K562 (cell line): ENCODE measurements at regions not wholly inside any gene's neighbourhood (a gene's known extent, or its start where the extent isn't known, plus 50 kb on each side); places are given as distances from the start of the nearest gene placed in this dataset.

Source experiments
- ATAC-seq: fragments of 200-7000 bp; cut with Tn5 transposase; 3 replicates; pipeline ENCODE4 v1.9.1; 2020; ENCODE audit warnings: moderate library complexity
- BruUV-seq: library from RNA; stranded (reverse); fragments of 400-500 nt; replicated peaks from 2 replicates; lab custom pipeline; 2021; lab: Mats Ljungman, UMichigan
- CTCF ChIA-PET: fragments of 300-600 bp; formaldehyde crosslinking; extraction: SDS; loops from one replicate; lab custom pipeline; 2021; ENCODE audit warnings: low intra/inter-chr PET ratio; lab: Yijun Ruan, JAX
- POLR2A ChIA-PET: fragments of 300-600, 350-650 bp; sonication (Branson Sonifier 250); formaldehyde crosslinking; extraction: SDS; loops from one replicate; lab custom pipeline; 2021; ENCODE audit warnings: antibody characterized with exemption, inconsistent platforms; lab: Yijun Ruan, JAX
- DNase-seq, 4 experiments: peaks; one replicate each; pipeline versions ENCODE4 v3.0.0 to v3.0.0-alpha.2; 2011 to 2018; ENCODE audit warnings: low spot score in 3 of 4, mixed read lengths in 3 of 4; ENCODE audit errors: extremely low read depth in 1 of 4
- FAIRE-seq: peaks from 2 replicates; lab custom pipeline; 2011; peaks lifted over from hg19 to GRCh38; lab: Jason Lieb, UNC
- H2AFZ ChIP-seq: 2 replicates; pipeline ENCODE4 v1.6.0; 2011; ENCODE audit warnings: low read depth, low read length, control low read depth, inconsistent platforms
- H3K27ac ChIP-seq: fragments of 200-600 bp; 3 replicates; pipeline ENCODE4 v1.8.0; 2011; ENCODE audit warnings: low read depth, mild to moderate bottlenecking, control low read depth, inconsistent platforms, low read length, moderate library complexity, mixed read lengths; ENCODE audit errors: extremely low read depth
- H3K27me3 ChIP-seq, 2 experiments: fragments of 300-600 bp in 1 of 2; 2 replicates in 1 of 2; 3 replicates in 1 of 2; pipeline versions ENCODE4 v1.6.0 to v1.8.0; 2011; ENCODE audit warnings: inconsistent platforms in 2 of 2, low read length in 2 of 2, mild to moderate bottlenecking in 1 of 2, mixed read lengths in 1 of 2, moderate library complexity in 1 of 2; ENCODE audit not compliant: control insufficient read depth in 2 of 2, insufficient read depth in 2 of 2
- H3K36me3 ChIP-seq: fragments of 300-600 bp; 3 replicates; pipeline ENCODE4 v1.8.0; 2011; ENCODE audit warnings: mild to moderate bottlenecking, low read length, inconsistent platforms; ENCODE audit not compliant: control insufficient read depth, insufficient read depth
- H3K4me1 ChIP-seq, 2 experiments: fragments of 200-600 bp in 1 of 2; replicated peaks in 1 of 2; 2 replicates in 1 of 2; 3 replicates in 1 of 2; pipeline versions ENCODE4 v1.5.1 to v1.8.0; 2011; ENCODE audit warnings: inconsistent platforms in 2 of 2, low read length in 2 of 2, mild to moderate bottlenecking in 1 of 2, mixed read lengths in 1 of 2, moderate library complexity in 1 of 2; ENCODE audit not compliant: control insufficient read depth in 2 of 2, insufficient read depth in 2 of 2
- H3K4me2 ChIP-seq: 2 replicates; pipeline ENCODE4 v1.6.1; 2011; ENCODE audit warnings: low read length, control low read depth, inconsistent platforms, mixed read lengths; ENCODE audit not compliant: insufficient read depth
- H3K4me3 ChIP-seq: fragments of 200-600 bp; sonication (generic), shearing (Covaris generic); 2 replicates; pipeline ENCODE4 v1.5.1; 2016; ENCODE audit warnings: control low read depth, inconsistent platforms
- H3K79me2 ChIP-seq: fragments of 200-600 bp; 3 replicates; pipeline ENCODE4 v1.8.0; 2011; ENCODE audit warnings: low read length, inconsistent platforms; ENCODE audit not compliant: control insufficient read depth, insufficient read depth
- H3K9ac ChIP-seq, 2 experiments: 2 replicates each; pipeline versions ENCODE4 v1.6.0 to v1.6.1; 2011; ENCODE audit warnings: low read depth in 2 of 2, low read length in 2 of 2, control low read depth in 1 of 2, inconsistent platforms in 1 of 2, mild to moderate bottlenecking in 1 of 2, mixed read lengths in 1 of 2; ENCODE audit not compliant: insufficient read depth in 1 of 2
- H3K9me1 ChIP-seq: one replicate; pipeline ENCODE4 v1.6.0; 2011; ENCODE audit warnings: inconsistent platforms, mild to moderate bottlenecking, low read length, moderate library complexity; ENCODE audit not compliant: control insufficient read depth, insufficient read depth
- H3K9me3 ChIP-seq: replicated peaks from 2 replicates; pipeline ENCODE4 v1.5.1; 2011; ENCODE audit warnings: low read depth, low read length, inconsistent platforms; ENCODE audit not compliant: control insufficient read depth, insufficient read depth
- H4K20me1 ChIP-seq: replicated peaks from 2 replicates; pipeline ENCODE4 v1.6.1; 2011; ENCODE audit warnings: low read length, inconsistent platforms, mixed read lengths; ENCODE audit not compliant: control insufficient read depth, insufficient read depth
- CBX3 ChIP-seq, 2 experiments: IDR thresholded peaks; 1 replicate in 1 of 2; 2 replicates in 1 of 2; pipeline ENCODE4 v1.6.1; 2012; ENCODE audit warnings: inconsistent platforms in 2 of 2, low read length in 2 of 2, borderline replicate concordance in 1 of 2, control low read depth in 1 of 2
- GABPA ChIP-seq: fragments of 200-800 bp; sonication (Bioruptor generic); conservative IDR thresholded peaks from 2 replicates; pipeline ENCODE4 v1.6.1; 2016; ENCODE audit warnings: low read depth, missing genetic modification characterization, missing compliant biosample characterization
- LEF1 ChIP-seq: fragments of 450-650 bp; IDR thresholded peaks from 2 replicates; pipeline ENCODE4 v1.6.1; 2016; ENCODE audit warnings: mild to moderate bottlenecking
- NR2C1 ChIP-seq, 2 experiments: fragments of 450-650 bp; IDR thresholded peaks; 2 replicates each; pipeline ENCODE4 v1.6.1; 2017; ENCODE audit warnings: mild to moderate bottlenecking in 2 of 2, antibody characterized with exemption in 1 of 2, inconsistent platforms in 1 of 2, missing compliant biosample characterization in 1 of 2, missing genetic modification characterization in 1 of 2
- PURB ChIP-seq: sonication (generic); formaldehyde crosslinking; IDR thresholded peaks from 2 replicates; pipeline ENCODE4 v1.9.0; 2021; ENCODE audit warnings: low read depth, mild to moderate bottlenecking, missing genetic modification reagents
- ZC3H4 ChIP-seq: sonication (generic); formaldehyde crosslinking; IDR thresholded peaks from 2 replicates; pipeline ENCODE4 v1.9.0; 2021; ENCODE audit warnings: missing genetic modification reagents, borderline replicate concordance
- ZNF140 ChIP-seq: fragments of 250-450 bp; sonication (Bioruptor Pico); IDR thresholded peaks from 2 replicates; pipeline ENCODE4 v1.8.0; 2021; ENCODE audit warnings: moderate library complexity, mild to moderate bottlenecking, inconsistent platforms
- WGBS: fragments of 100-300 bp; shearing (Covaris generic); methylation state at CpG from one replicate; pipeline ENCODE4 v1.1.6; 2016; ENCODE audit warnings: low coverage, mixed read lengths; ENCODE audit not compliant: insufficient coverage; ENCODE audit errors: missing lambda C conversion rate; 5-methylcytosine and 5-hydroxymethylcytosine counted together
- in situ Hi-C: fragments of 300-500 bp; cut with MboI; formaldehyde crosslinking; loops from 4 replicates; pipeline ENCODE4 v1.15.0; 2018; ENCODE audit warnings: inconsistent platforms, mixed read lengths
- intact Hi-C: fragments of 100-400 bp; cut with micrococcal nuclease; formaldehyde crosslinking; loops from 2 replicates; pipeline ENCODE4 v1.14.2; 2022
- TF ChIP-seq, protein P1 (sequence below): fragments of 250-450 bp; sonication (Bioruptor Pico); IDR thresholded peaks from 2 replicates; pipeline ENCODE4 v1.4.0; 2020; ENCODE audit warnings: mild to moderate bottlenecking, moderate library complexity
- TF ChIP-seq, protein P2 (sequence below), 2 experiments: fragments of 450-650 bp in 1 of 2; sonication (generic) in 1 of 2; formaldehyde crosslinking; conservative IDR thresholded peaks; 2 replicates each; pipeline versions ENCODE4 v1.4.0 to v1.8.1; 2020 to 2022; ENCODE audit warnings: mild to moderate bottlenecking in 1 of 2, missing genetic modification reagents in 1 of 2

DNA sequence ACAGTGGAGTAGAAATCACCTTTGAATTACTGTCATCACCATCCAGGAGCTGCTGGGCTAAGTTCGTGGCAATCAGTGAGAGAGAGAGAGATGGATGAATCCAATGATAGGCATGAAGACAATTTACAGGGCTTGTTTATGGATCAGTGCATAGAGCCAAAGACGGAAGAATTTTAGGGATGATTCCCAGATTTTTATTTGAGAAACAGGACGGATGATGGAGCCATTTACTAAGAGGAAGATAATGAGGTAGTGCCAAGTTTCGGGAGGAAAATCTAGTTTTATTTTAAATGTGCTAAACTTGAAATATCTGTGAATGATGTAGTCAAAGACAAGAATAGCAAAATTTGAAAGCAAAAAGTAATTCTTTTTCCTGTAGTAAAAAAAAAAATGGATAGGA, 394.2 kb upstream of the PAPPA start:
- CTCF ChIA-PET, result no interaction called here
- intact Hi-C loops, result no loop called here
- BruUV-seq, result no TSS peak
- 0% methylated on average over 4 of the region's 4 CpGs for WGBS
- H3K4me2 ChIP-seq, result no peak overlapping the region
- no peaks in the 10 kb centered on the region for H4K20me1 ChIP-seq
- POLR2A ChIA-PET, result no interaction called here
- no peak overlapping the region for H3K4me3 ChIP-seq
- no peak for ATAC-seq
- H2AFZ ChIP-seq, result no peak overlapping the region
- H3K27ac ChIP-seq, result no peak overlapping the region
- H3K79me2 ChIP-seq, result no peaks in the 10 kb centered on the region
- H3K9ac ChIP-seq, result no peak overlapping the region
- H3K4me1 ChIP-seq, result no peaks in the 10 kb centered on the region
- TF ChIP-seq PURB (CRISPR knock-in tag) (no peak), ZC3H4 (CRISPR knock-in tag) (no peak), LEF1 (no peak), NR2C1 (IDR thresholded peaks at IDR 0.05) (no peak), NR2C1 (tag; IDR thresholded peaks at IDR 0.05) (no peak), GABPA (tag) (no peak), CBX3 (IDR thresholded peaks at IDR 0.05; ENCODE audit: borderline replicate concordance in 1 of 2, low read length in 2 of 2) (no peak), ZNF140 (CRISPR knock-in tag) (no peak)
- TF ChIP-seq, protein P1, sequence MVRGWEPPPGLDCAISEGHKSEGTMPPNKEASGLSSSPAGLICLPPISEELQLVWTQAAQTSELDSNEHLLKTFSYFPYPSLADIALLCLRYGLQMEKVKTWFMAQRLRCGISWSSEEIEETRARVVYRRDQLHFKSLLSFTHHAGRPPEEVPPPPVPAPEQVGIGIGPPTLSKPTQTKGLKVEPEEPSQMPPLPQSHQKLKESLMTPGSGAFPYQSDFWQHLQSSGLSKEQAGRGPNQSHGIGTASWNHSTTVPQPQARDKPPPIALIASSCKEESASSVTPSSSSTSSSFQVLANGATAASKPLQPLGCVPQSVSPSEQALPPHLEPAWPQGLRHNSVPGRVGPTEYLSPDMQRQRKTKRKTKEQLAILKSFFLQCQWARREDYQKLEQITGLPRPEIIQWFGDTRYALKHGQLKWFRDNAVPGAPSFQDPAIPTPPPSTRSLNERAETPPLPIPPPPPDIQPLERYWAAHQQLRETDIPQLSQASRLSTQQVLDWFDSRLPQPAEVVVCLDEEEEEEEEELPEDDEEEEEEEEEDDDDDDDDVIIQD, result no peak
- TF ChIP-seq, protein P2, sequence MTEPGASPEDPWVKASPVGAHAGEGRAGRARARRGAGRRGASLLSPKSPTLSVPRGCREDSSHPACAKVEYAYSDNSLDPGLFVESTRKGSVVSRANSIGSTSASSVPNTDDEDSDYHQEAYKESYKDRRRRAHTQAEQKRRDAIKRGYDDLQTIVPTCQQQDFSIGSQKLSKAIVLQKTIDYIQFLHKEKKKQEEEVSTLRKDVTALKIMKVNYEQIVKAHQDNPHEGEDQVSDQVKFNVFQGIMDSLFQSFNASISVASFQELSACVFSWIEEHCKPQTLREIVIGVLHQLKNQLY (CRISPR knock-in tag; conservative IDR thresholded peaks at IDR 0.05), result no peak
- TF ChIP-seq, all 486 proteins: peak for 0
- Histone ChIP-seq H3K9me3 (no peaks in the 10 kb centered on the region), H3K9me1 (no peaks in the 10 kb centered on the region), H3K36me3 (no peaks in the 10 kb centered on the region), H3K27me3 (no peaks in the 10 kb centered on the region)
- FAIRE-seq (no peak), DNase-seq (no peak)
- in situ Hi-C loops, result no loop called here
